ENCODE measurements at regions not wholly inside any gene's neighbourhood (a gene's known extent, or its start where the extent isn't known, plus 50 kb on each side); places are given as distances from the start of the nearest gene placed in this dataset.

- DNase-seq (no peak), ATAC-seq (no peak)
- intact Hi-C loops (cut with DNase I), result no loop called here
- H3K4me1 ChIP-seq, result peaks cover 0 to 4% (median 0%) of the 10 kb centered on the region in 9 donors
- no peaks in the 10 kb centered on the region for H3K27me3 ChIP-seq
- H3K36me3 ChIP-seq, result no peaks in the 10 kb centered on the region
- H3K27ac ChIP-seq, result no peak overlapping the region
- H3K9me3 ChIP-seq, result no peaks in the 10 kb centered on the region
- TF ChIP-seq CTCF (IDR thresholded peaks at IDR 0.05), result no peak
- WGBS, 2 donors, result 85 to 86% methylated on average over 3 of the region's 3 CpGs
- no peak overlapping the region for H3K4me3 ChIP-seq
Observed at GRCh38 chr13:75945841-75946482, 309.8 kb downstream of the LMO7 start.

DNA sequence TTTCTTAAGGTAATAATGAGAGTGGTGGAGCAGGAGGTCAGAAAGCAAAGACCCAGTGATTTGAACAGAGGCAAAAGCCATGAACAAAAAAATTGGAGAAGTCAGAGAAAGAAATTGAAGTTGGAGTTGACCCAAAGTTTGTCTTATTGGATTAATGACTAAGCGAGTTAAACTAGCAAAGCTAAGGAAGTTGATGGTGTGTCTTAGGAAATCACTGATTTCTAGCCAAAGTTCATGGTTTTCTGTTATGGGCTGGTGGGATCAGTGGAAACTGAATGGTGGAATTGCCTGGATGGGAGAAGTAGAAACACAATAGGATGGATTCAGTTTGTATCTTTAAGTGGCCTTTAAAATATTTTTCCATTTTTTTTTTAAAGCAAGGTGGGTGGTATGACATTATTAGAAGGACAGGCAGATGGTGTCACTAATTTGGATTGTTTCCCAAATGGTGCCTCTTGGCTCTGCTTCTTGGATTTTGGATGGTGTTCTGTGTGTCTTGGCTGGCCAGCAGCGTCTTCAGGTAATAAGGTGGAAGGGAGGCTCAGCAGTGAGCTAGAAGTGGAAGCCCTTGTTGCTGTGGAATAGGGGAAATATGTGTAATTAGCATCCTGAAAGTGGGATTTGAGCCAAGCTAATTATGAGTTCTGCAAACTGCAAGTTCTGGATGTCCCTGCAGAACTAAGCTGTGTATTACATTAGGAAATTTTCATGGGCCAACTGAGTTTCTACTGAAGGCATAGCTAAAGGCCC, 302.9 kb downstream of the LMO7 start:
- H3K4me3 ChIP-seq, result no peak overlapping the region
- DNase-seq (no peak), ATAC-seq (no peak)
- H3K36me3 ChIP-seq, result no peaks in the 10 kb centered on the region
- H3K27me3 ChIP-seq, result no peaks in the 10 kb centered on the region
- 52 to 65% methylated on average over 2 of the region's 2 CpGs for WGBS, 2 donors
- no peaks in the 10 kb centered on the region for H3K4me1 ChIP-seq
- H3K9me3 ChIP-seq, result peaks cover 0 to 3% (median 0%) of the 10 kb centered on the region in 11 donors
- TF ChIP-seq CTCF (IDR thresholded peaks at IDR 0.05), result no peak
- intact Hi-C loops (cut with DNase I), result no loop called here
- H3K27ac ChIP-seq, result no peak overlapping the region

DNA sequence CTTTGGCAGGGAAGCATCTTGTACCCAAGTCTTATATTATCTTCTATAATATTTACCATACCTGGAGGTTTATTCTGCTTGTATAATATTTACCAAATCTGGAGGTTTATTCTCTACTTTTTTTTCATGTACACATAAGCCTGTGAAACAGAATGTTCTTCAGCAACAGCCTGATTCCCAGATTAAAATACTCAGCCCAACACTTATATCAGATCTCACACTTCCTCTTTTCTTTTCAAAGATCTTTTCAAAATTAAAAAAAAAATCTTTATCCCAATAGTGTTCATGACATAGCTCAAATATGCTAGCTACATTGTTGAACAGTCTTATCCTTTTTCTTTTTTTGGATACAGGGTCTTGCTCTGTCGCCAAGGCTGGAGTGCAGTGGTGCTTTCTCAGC, 300.7 kb downstream of the LMO7 start:
- no peaks in the 10 kb centered on the region for H3K36me3 ChIP-seq
- no peak for TF ChIP-seq CTCF (IDR thresholded peaks at IDR 0.05)
- WGBS, 2 donors, result 70 to 89% methylated on average over 1 of the region's 1 CpG
- DNase-seq (no peak), ATAC-seq (no peak)
- no peak overlapping the region for H3K4me3 ChIP-seq
- H3K27me3 ChIP-seq, result no peaks in the 10 kb centered on the region
- peaks cover 0 to 3% (median 0%) of the 10 kb centered on the region in 11 donors for H3K9me3 ChIP-seq
- H3K27ac ChIP-seq, result no peak overlapping the region
- intact Hi-C loops (cut with DNase I), result no loop called here
- H3K4me1 ChIP-seq, result no peaks in the 10 kb centered on the region

- 65 to 96% methylated on average over 2 of the region's 2 CpGs for WGBS, 2 donors
- no peaks in the 10 kb centered on the region for H3K36me3 ChIP-seq
- no peak overlapping the region for H3K27ac ChIP-seq
- TF ChIP-seq CTCF (IDR thresholded peaks at IDR 0.05), result no peak
- no peaks in the 10 kb centered on the region for H3K4me1 ChIP-seq
- intact Hi-C loops (cut with DNase I), result no loop called here
- H3K27me3 ChIP-seq, result no peaks in the 10 kb centered on the region
- ATAC-seq (no peak), DNase-seq (no peak)
- no peak overlapping the region for H3K4me3 ChIP-seq
- H3K9me3 ChIP-seq, result peaks cover 0 to 3% (median 0%) of the 10 kb centered on the region in 11 donors
Observed at GRCh38 chr13:75935805-75936204, 299.7 kb downstream of the LMO7 start.
